ENCODE measurements at regions not wholly inside any gene's neighbourhood (a gene's known extent, or its start where the extent isn't known, plus 50 kb on each side); places are given as distances from the start of the nearest gene placed in this dataset.
"Not testable (repeated sequence)": the region's sequence is repeated elsewhere in the genome, so short reads cannot be mapped to it uniquely, and the experiment has no call there.

- H3K27ac ChIP-seq (ENCODE audit: control insufficient read depth, insufficient read depth); H3K9ac ChIP-seq (ENCODE audit: control insufficient read depth, insufficient read depth, low read length); H3K4me3 ChIP-seq; H3K4me2 ChIP-seq (ENCODE audit: control insufficient read depth, insufficient read depth); H2AFZ ChIP-seq (ENCODE audit: control insufficient read depth, low read depth, low read length); DNase-seq (ENCODE audit: low read depth, low spot score); RAD21 ChIA-PET (ENCODE audit: unreplicated experiment); H3K4me1 ChIP-seq (ENCODE audit: control insufficient read depth, insufficient read depth, low read length); H3K79me2 ChIP-seq (ENCODE audit: control insufficient read depth, insufficient read depth, low read length); BruUV-seq (replicated peaks); ATAC-seq; H3K9me3 ChIP-seq (replicated peaks; ENCODE audit: control insufficient read depth, insufficient read depth, low read length); CTCF ChIA-PET; SMC1A ChIA-PET (ENCODE audit: uncharacterized antibody, unreplicated experiment); H4K20me1 ChIP-seq (ENCODE audit: control insufficient read depth, insufficient read depth); H3K36me3 ChIP-seq (ENCODE audit: control insufficient read depth in 2 of 2, insufficient read depth in 2 of 2, low read length in 1 of 2); H3K27me3 ChIP-seq (replicated peaks in 1 of 2; ENCODE audit: control insufficient read depth in 2 of 2, insufficient read depth in 2 of 2, low read length in 1 of 2); FAIRE-seq; in situ Hi-C loops (cut with MboI); POLR2A ChIA-PET; intact Hi-C loops (cut with micrococcal nuclease; ENCODE audit: unreplicated experiment): not testable (repeated sequence)
- 0% methylated on average over 2 of the region's 4 CpGs for WGBS (ENCODE audit: insufficient coverage, insufficient replicate concordance, low lambda C conversion rate, missing lambda C conversion rate)
These were observed 79.7 kb downstream of the GOLGA8K start for GRCh38 chr15:32323353-32323752.

DNA sequence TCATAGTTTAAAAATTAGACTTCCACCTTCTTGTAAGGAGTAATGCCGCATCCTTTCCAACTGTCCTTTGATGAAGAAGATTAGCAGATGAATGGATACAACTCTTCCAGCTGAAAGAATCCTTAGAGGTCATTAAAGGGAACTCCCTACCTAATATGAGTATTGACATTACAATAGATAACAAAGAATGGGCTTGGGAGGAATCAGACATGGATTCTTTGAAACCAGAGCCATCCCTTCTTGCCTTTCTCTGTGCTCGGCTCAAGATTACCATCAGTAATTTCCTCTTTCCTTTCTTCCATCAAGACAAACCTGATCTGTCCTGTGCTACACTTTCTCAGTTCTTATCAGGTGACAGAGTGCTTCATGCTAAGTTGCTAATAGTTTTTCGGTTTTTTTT lies 83.8 kb downstream of the GOLGA8K start:
- in situ Hi-C loops (cut with MboI); intact Hi-C loops (cut with micrococcal nuclease; ENCODE audit: unreplicated experiment); FAIRE-seq; H2AFZ ChIP-seq (ENCODE audit: control insufficient read depth, low read depth, low read length); ATAC-seq; H3K36me3 ChIP-seq (ENCODE audit: control insufficient read depth in 2 of 2, insufficient read depth in 2 of 2, low read length in 1 of 2); H3K9ac ChIP-seq (ENCODE audit: control insufficient read depth, insufficient read depth, low read length); POLR2A ChIA-PET; H3K4me1 ChIP-seq (ENCODE audit: control insufficient read depth, insufficient read depth, low read length); H3K79me2 ChIP-seq (ENCODE audit: control insufficient read depth, insufficient read depth, low read length); H3K27ac ChIP-seq (ENCODE audit: control insufficient read depth, insufficient read depth); H3K27me3 ChIP-seq (replicated peaks in 1 of 2; ENCODE audit: control insufficient read depth in 2 of 2, insufficient read depth in 2 of 2, low read length in 1 of 2); H3K4me2 ChIP-seq (ENCODE audit: control insufficient read depth, insufficient read depth); BruUV-seq (replicated peaks); H3K4me3 ChIP-seq; DNase-seq (ENCODE audit: low read depth, low spot score); H3K9me3 ChIP-seq (replicated peaks; ENCODE audit: control insufficient read depth, insufficient read depth, low read length); SMC1A ChIA-PET (ENCODE audit: uncharacterized antibody, unreplicated experiment); RAD21 ChIA-PET (ENCODE audit: unreplicated experiment); H4K20me1 ChIP-seq (ENCODE audit: control insufficient read depth, insufficient read depth); CTCF ChIA-PET: not testable (repeated sequence)
- 25% methylated on average over 2 of the region's 3 CpGs for WGBS (ENCODE audit: insufficient coverage, insufficient replicate concordance, low lambda C conversion rate, missing lambda C conversion rate)

DNA sequence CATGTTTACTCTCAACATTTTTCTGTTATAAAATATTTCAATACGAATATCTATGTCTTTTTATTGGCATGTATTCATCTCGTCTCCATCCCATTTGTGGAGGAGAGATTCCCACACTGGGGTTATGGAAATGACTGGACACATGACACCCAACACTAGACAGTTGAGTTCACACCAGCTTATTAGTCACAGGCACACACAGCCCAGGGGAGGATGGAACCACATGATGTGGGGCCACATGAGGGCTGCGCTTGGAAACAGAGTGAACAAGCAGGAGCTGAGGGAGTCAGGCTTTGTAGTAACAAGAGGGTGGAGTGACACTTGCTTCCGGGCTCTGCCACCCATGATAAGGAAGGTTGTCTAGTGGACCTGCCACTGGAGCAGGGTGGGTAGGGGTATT lies 86.6 kb downstream of the GOLGA8K start:
- H3K4me2 ChIP-seq (ENCODE audit: control insufficient read depth, insufficient read depth); CTCF ChIA-PET; H3K79me2 ChIP-seq (ENCODE audit: control insufficient read depth, insufficient read depth, low read length); H3K4me3 ChIP-seq; BruUV-seq (replicated peaks); H3K9me3 ChIP-seq (replicated peaks; ENCODE audit: control insufficient read depth, insufficient read depth, low read length); RAD21 ChIA-PET (ENCODE audit: unreplicated experiment); H4K20me1 ChIP-seq (ENCODE audit: control insufficient read depth, insufficient read depth); POLR2A ChIA-PET; H3K27me3 ChIP-seq (replicated peaks in 1 of 2; ENCODE audit: control insufficient read depth in 2 of 2, insufficient read depth in 2 of 2, low read length in 1 of 2); intact Hi-C loops (cut with micrococcal nuclease; ENCODE audit: unreplicated experiment); H3K27ac ChIP-seq (ENCODE audit: control insufficient read depth, insufficient read depth); ATAC-seq; H2AFZ ChIP-seq (ENCODE audit: control insufficient read depth, low read depth, low read length); in situ Hi-C loops (cut with MboI); DNase-seq (ENCODE audit: low read depth, low spot score); H3K9ac ChIP-seq (ENCODE audit: control insufficient read depth, insufficient read depth, low read length); SMC1A ChIA-PET (ENCODE audit: uncharacterized antibody, unreplicated experiment); H3K4me1 ChIP-seq (ENCODE audit: control insufficient read depth, insufficient read depth, low read length); H3K36me3 ChIP-seq (ENCODE audit: control insufficient read depth in 2 of 2, insufficient read depth in 2 of 2, low read length in 1 of 2): not testable (repeated sequence)
- peak; percentile 52 for FAIRE-seq
- WGBS (ENCODE audit: insufficient coverage, insufficient replicate concordance, low lambda C conversion rate, missing lambda C conversion rate), result no CpG with 5 or more reads among the region's 4 CpGs

- H3K9me3 ChIP-seq (replicated peaks; ENCODE audit: control insufficient read depth, insufficient read depth, low read length); H3K36me3 ChIP-seq (ENCODE audit: control insufficient read depth in 2 of 2, insufficient read depth in 2 of 2, low read length in 1 of 2); H3K4me2 ChIP-seq (ENCODE audit: control insufficient read depth, insufficient read depth); ATAC-seq; H3K27ac ChIP-seq (ENCODE audit: control insufficient read depth, insufficient read depth); H4K20me1 ChIP-seq (ENCODE audit: control insufficient read depth, insufficient read depth); CTCF ChIA-PET; FAIRE-seq; DNase-seq (ENCODE audit: low read depth, low spot score); POLR2A ChIA-PET; RAD21 ChIA-PET (ENCODE audit: unreplicated experiment); intact Hi-C loops (cut with micrococcal nuclease; ENCODE audit: unreplicated experiment); in situ Hi-C loops (cut with MboI); BruUV-seq (replicated peaks); H3K4me3 ChIP-seq; H3K27me3 ChIP-seq (replicated peaks in 1 of 2; ENCODE audit: control insufficient read depth in 2 of 2, insufficient read depth in 2 of 2, low read length in 1 of 2); SMC1A ChIA-PET (ENCODE audit: uncharacterized antibody, unreplicated experiment); H3K4me1 ChIP-seq (ENCODE audit: control insufficient read depth, insufficient read depth, low read length); H3K9ac ChIP-seq (ENCODE audit: control insufficient read depth, insufficient read depth, low read length); H3K79me2 ChIP-seq (ENCODE audit: control insufficient read depth, insufficient read depth, low read length); H2AFZ ChIP-seq (ENCODE audit: control insufficient read depth, low read depth, low read length): not testable (repeated sequence)
- WGBS (ENCODE audit: insufficient coverage, insufficient replicate concordance, low lambda C conversion rate, missing lambda C conversion rate), result no CpG with 5 or more reads among the region's 91 CpGs
These were observed 87.8 kb downstream of the GOLGA8K start for GRCh38 chr15:32315079-32315939.

All from GM12878 (cell line).